ENCODE measurements at regions not wholly inside any gene's neighbourhood (a gene's known extent, or its start where the extent isn't known, plus 50 kb on each side); places are given as distances from the start of the nearest gene placed in this dataset.

GRCh38 chr13:63042686-63043085 lies 1627.0 kb upstream of the PCDH20 start:
- TF ChIP-seq FOS (IDR thresholded peaks at IDR 0.05; ENCODE audit: low read depth, low read length) (no peak), CTCF (conservative IDR thresholded peaks at IDR 0.05; ENCODE audit: low read depth, low read length) (no peak), RFX5 (IDR thresholded peaks at IDR 0.05; ENCODE audit: low read depth, low read length) (no peak), USF2 (IDR thresholded peaks at IDR 0.05; ENCODE audit: low read depth, low read length) (no peak), POLR2A (IDR thresholded peaks at IDR 0.05; ENCODE audit: low read depth, low read length) (no peak), MAZ (IDR thresholded peaks at IDR 0.05; ENCODE audit: borderline replicate concordance, low read depth, low read length) (no peak), RAD21 (IDR thresholded peaks at IDR 0.05; ENCODE audit: low read length) (no peak)
